OCI-LY3 (cell line): ENCODE measurements at regions not wholly inside any gene's neighbourhood (a gene's known extent, or its start where the extent isn't known, plus 50 kb on each side); places are given as distances from the start of the nearest gene placed in this dataset.

Source experiments
- EZH2phosphoT487 ChIP-seq: fragments of 200-600 bp; shearing (Covaris generic); IDR thresholded peaks from 2 replicates; pipeline ENCODE4 v1.6.1; 2018; ENCODE audit warnings: antibody characterized with exemption, mixed run types, low read depth
- TF ChIP-seq, protein P1 (sequence below): fragments of 200-600, 300-600 bp; sonication (generic); IDR thresholded peaks from 2 replicates; pipeline ENCODE4 v1.5.1; 2014; ENCODE audit warnings: antibody characterized with exemption, low read length, low read depth

DNA sequence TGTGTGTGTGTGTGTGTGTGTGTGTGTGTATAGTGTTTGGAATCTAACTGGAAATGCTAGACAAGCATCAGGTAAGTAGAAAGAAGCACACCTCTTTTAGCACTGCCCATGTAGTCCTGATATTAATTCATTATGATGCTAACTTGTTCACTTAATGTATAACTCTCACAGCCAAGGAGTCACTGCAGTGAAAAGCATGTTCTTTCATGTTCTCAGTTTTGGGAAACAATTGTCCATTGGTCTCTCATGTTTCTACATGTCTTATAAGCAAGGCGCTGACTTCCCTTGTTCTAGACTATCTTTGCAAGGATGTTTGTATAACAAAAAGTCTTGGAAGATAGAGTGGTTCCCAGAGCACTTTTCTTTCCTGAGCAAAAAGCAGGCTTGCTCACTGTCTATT is 148.8 kb upstream of the TNPO1 start:
- TF ChIP-seq, protein P1, sequence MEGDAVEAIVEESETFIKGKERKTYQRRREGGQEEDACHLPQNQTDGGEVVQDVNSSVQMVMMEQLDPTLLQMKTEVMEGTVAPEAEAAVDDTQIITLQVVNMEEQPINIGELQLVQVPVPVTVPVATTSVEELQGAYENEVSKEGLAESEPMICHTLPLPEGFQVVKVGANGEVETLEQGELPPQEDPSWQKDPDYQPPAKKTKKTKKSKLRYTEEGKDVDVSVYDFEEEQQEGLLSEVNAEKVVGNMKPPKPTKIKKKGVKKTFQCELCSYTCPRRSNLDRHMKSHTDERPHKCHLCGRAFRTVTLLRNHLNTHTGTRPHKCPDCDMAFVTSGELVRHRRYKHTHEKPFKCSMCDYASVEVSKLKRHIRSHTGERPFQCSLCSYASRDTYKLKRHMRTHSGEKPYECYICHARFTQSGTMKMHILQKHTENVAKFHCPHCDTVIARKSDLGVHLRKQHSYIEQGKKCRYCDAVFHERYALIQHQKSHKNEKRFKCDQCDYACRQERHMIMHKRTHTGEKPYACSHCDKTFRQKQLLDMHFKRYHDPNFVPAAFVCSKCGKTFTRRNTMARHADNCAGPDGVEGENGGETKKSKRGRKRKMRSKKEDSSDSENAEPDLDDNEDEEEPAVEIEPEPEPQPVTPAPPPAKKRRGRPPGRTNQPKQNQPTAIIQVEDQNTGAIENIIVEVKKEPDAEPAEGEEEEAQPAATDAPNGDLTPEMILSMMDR = no peak
- no peak for TF ChIP-seq EZH2phosphoT487
